IMR-90 (cell line): ENCODE measurements at regions not wholly inside any gene's neighbourhood (a gene's known extent, or its start where the extent isn't known, plus 50 kb on each side); places are given as distances from the start of the nearest gene placed in this dataset.

Experiments
- ATAC-seq: fragments of 200-7000 bp; cut with Tn5 transposase; 2 replicates; pipeline ENCODE4 v1.9.1; 2020; ENCODE audit warnings: low read depth, mild to moderate bottlenecking, moderate library complexity
- BruUV-seq: library from RNA; stranded (reverse); fragments of 400-500 nt; replicated peaks from 2 replicates; lab custom pipeline; 2021; lab: Mats Ljungman, UMichigan
- CTCF ChIA-PET: fragments of 300-600 bp; formaldehyde crosslinking; extraction: SDS; loops from one replicate; lab custom pipeline; 2021; ENCODE audit warnings: antibody characterized with exemption; lab: Yijun Ruan, JAX
- POLR2A ChIA-PET: fragments of 300-600 bp; sonication (Branson Sonifier 250); formaldehyde crosslinking; loops from one replicate; lab custom pipeline; 2022; ENCODE audit warnings: antibody characterized with exemption; ENCODE audit not compliant: unreplicated experiment; lab: Charles Lee
- DNase-seq: peaks from one replicate; pipeline ENCODE4 v3.0.0; 2013
- H2AFZ ChIP-seq: replicated peaks from 2 replicates; pipeline ENCODE3; 2013; ENCODE audit warnings: low read length, mild to moderate bottlenecking; ENCODE audit not compliant: poor library complexity
- H2AK5ac ChIP-seq: 2 replicates; pipeline ENCODE4 v1.6.1; 2013; ENCODE audit warnings: low read depth, low read length, inconsistent platforms
- H2AK9ac ChIP-seq: replicated peaks from 2 replicates; pipeline ENCODE3; 2013; ENCODE audit warnings: mild to moderate bottlenecking, low read depth, low read length, moderate library complexity; ENCODE audit not compliant: poor library complexity
- H2BK120ac ChIP-seq: 2 replicates; pipeline ENCODE4 v1.6.1; 2013; ENCODE audit warnings: low read depth, low read length, inconsistent platforms
- H2BK15ac ChIP-seq: 3 replicates; pipeline ENCODE4 v1.6.1; 2013; ENCODE audit warnings: low read depth, low read length, inconsistent platforms
- H2BK20ac ChIP-seq: 2 replicates; pipeline ENCODE4 v1.6.1; 2013; ENCODE audit warnings: low read depth, mild to moderate bottlenecking, inconsistent platforms, low read length, moderate library complexity
- H2BK5ac ChIP-seq: 2 replicates; pipeline ENCODE4 v1.6.1; 2013; ENCODE audit warnings: mild to moderate bottlenecking, low read depth, low read length, inconsistent platforms; ENCODE audit not compliant: poor library complexity, severe bottlenecking
- H3K14ac ChIP-seq: replicated peaks from 2 replicates; pipeline ENCODE4 v1.6.1; 2013; ENCODE audit warnings: low read depth, low read length, inconsistent platforms
- H3K18ac ChIP-seq: 2 replicates; pipeline ENCODE4 v1.6.1; 2013; ENCODE audit warnings: low read depth, low read length, control low read depth
- H3K23ac ChIP-seq: 2 replicates; pipeline ENCODE4 v1.6.1; 2013; ENCODE audit warnings: low read depth, low read length, inconsistent platforms
- H3K27ac ChIP-seq: 2 replicates; pipeline ENCODE4 v1.5.1; 2013; ENCODE audit warnings: mild to moderate bottlenecking, control low read depth, low read length; ENCODE audit not compliant: insufficient read depth
- H3K27me3 ChIP-seq: 2 replicates; pipeline ENCODE4 v1.6.1; 2013; ENCODE audit warnings: low read length; ENCODE audit not compliant: control insufficient read depth, insufficient read depth
- H3K36me3 ChIP-seq: 2 replicates; pipeline ENCODE4 v1.6.1; 2013; ENCODE audit warnings: low read length, mixed read lengths; ENCODE audit not compliant: control insufficient read depth, insufficient read depth
- H3K4ac ChIP-seq: 2 replicates; pipeline ENCODE4 v1.6.1; 2013; ENCODE audit warnings: low read depth, low read length, inconsistent platforms
- H3K4me1 ChIP-seq: 2 replicates; pipeline ENCODE4 v1.6.1; 2013; ENCODE audit warnings: low read length, mixed read lengths; ENCODE audit not compliant: control insufficient read depth, insufficient read depth
- H3K4me2 ChIP-seq: 2 replicates; pipeline ENCODE4 v1.6.1; 2013; ENCODE audit warnings: low read depth, mild to moderate bottlenecking, control low read depth, low read length, moderate library complexity
- H3K4me3 ChIP-seq: 2 replicates; pipeline ENCODE4 v1.5.1; 2013; ENCODE audit warnings: low read depth, mild to moderate bottlenecking, control low read depth, low read length, moderate library complexity; ENCODE audit not compliant: insufficient read depth
- H3K56ac ChIP-seq: 2 replicates; pipeline ENCODE4 v1.6.1; 2013; ENCODE audit warnings: low read length, inconsistent platforms; ENCODE audit not compliant: insufficient read depth; ENCODE audit errors: extremely low read depth
- H3K79me1 ChIP-seq, 2 experiments: 2 replicates each; pipeline ENCODE4 v1.6.1; 2013; ENCODE audit warnings: low read length in 2 of 2, inconsistent platforms in 1 of 2, low read depth in 1 of 2
- H3K9ac ChIP-seq: 2 replicates; pipeline ENCODE4 v1.6.1; 2013; ENCODE audit warnings: low read depth, low read length, control low read depth
- H3K9me1 ChIP-seq: 2 replicates; pipeline ENCODE4 v1.6.1; 2013; ENCODE audit warnings: low read length, inconsistent platforms; ENCODE audit not compliant: insufficient read depth
- H3K9me3 ChIP-seq: 2 replicates; pipeline ENCODE4 v1.6.1; 2013; ENCODE audit warnings: low read length; ENCODE audit not compliant: control insufficient read depth, insufficient read depth
- H4K20me1 ChIP-seq: 2 replicates; pipeline ENCODE4 v1.6.1; 2013; ENCODE audit warnings: low read length, inconsistent platforms; ENCODE audit not compliant: insufficient read depth
- H4K5ac ChIP-seq: 2 replicates; pipeline ENCODE4 v1.6.1; 2013; ENCODE audit warnings: mild to moderate bottlenecking, low read depth, low read length, control low read depth
- H4K8ac ChIP-seq, 2 experiments: 2 replicates each; pipeline ENCODE4 v1.6.1; 2013; ENCODE audit warnings: low read depth in 2 of 2, low read length in 2 of 2, control low read depth in 1 of 2, inconsistent platforms in 1 of 2
- H4K91ac ChIP-seq: 2 replicates; pipeline ENCODE4 v1.6.1; 2013; ENCODE audit warnings: low read depth, low read length, inconsistent platforms; ENCODE audit not compliant: insufficient read depth
- BHLHE40 ChIP-seq: fragments of 150-350 bp; IDR thresholded peaks from 2 replicates; pipeline ENCODE4 v1.6.1; 2016; ENCODE audit warnings: mild to moderate bottlenecking, low read depth, low read length
- MAFK ChIP-seq: IDR thresholded peaks from 2 replicates; pipeline ENCODE4 v1.6.1; 2012; ENCODE audit warnings: low read depth, low read length, improper control_type of control experiment
- MAZ ChIP-seq: IDR thresholded peaks from 2 replicates; pipeline ENCODE4 v1.6.1; 2012; ENCODE audit warnings: low read depth, mild to moderate bottlenecking, low read length, improper control_type of control experiment, moderate library complexity, borderline replicate concordance
- MXI1 ChIP-seq: IDR thresholded peaks from 2 replicates; pipeline ENCODE4 v1.6.1; 2012; ENCODE audit warnings: low read depth, mild to moderate bottlenecking, low read length, moderate library complexity, borderline replicate concordance
- NFE2L2 ChIP-seq: fragments of 150-350 bp; IDR thresholded peaks from 2 replicates; pipeline ENCODE4 v1.6.1; 2016; ENCODE audit warnings: low read depth, mild to moderate bottlenecking, low read length
- POLR2A ChIP-seq: IDR thresholded peaks from 2 replicates; pipeline ENCODE4 v1.6.1; 2012; ENCODE audit warnings: mild to moderate bottlenecking, low read depth, low read length
- RAD21 ChIP-seq: IDR thresholded peaks from 2 replicates; pipeline ENCODE4 v1.6.1; 2012; ENCODE audit warnings: low read length, improper control_type of control experiment
- RFX5 ChIP-seq: IDR thresholded peaks from 2 replicates; pipeline ENCODE4 v1.8.0; 2012; ENCODE audit warnings: low read depth, mild to moderate bottlenecking, low read length, moderate library complexity
- SMC3 ChIP-seq: fragments of 150-350 bp; IDR thresholded peaks from 2 replicates; pipeline ENCODE4 v1.6.1; 2016; ENCODE audit warnings: low read depth, mild to moderate bottlenecking, antibody characterized with exemption, low read length, moderate library complexity
- WGBS, 2 experiments: methylation state at CpG; one replicate each; pipeline versions ENCODE4 v1.1.5 to v1.1.7; 2013; ENCODE audit warnings: missing lambda C conversion rate in 2 of 2; ENCODE audit not compliant: insufficient read length in 1 of 2; ENCODE audit errors: extremely low coverage in 2 of 2; 5-methylcytosine and 5-hydroxymethylcytosine counted together
- dilution Hi-C: fragments of 300-500 bp; cut with HindIII; formaldehyde crosslinking; loops from one replicate; pipeline ENCODE4 v1.14.3; 2018; ENCODE audit warnings: low sequenced_read_pairs; ENCODE audit not compliant: unreplicated experiment
- in situ Hi-C: fragments of 300-500 bp; cut with MboI; formaldehyde crosslinking; loops from 3 replicates; pipeline ENCODE4 v1.14.3; 2019; ENCODE audit warnings: low sequenced_read_pairs, inconsistent platforms, mixed read lengths
- intact Hi-C: fragments of 100-400 bp; cut with micrococcal nuclease; formaldehyde crosslinking; loops from 2 replicates; pipeline ENCODE4 v1.10.0; 2022
- TF ChIP-seq, protein P1 (sequence below): fragments of 150-350 bp; IDR thresholded peaks from 2 replicates; pipeline ENCODE4 v1.6.1; 2016; ENCODE audit warnings: low read depth, mild to moderate bottlenecking, low read length, moderate library complexity, borderline replicate concordance
- TF ChIP-seq, protein P2 (sequence below): fragments of 150-350 bp; IDR thresholded peaks from 2 replicates; pipeline ENCODE4 v1.6.1; 2017; ENCODE audit warnings: mild to moderate bottlenecking, antibody characterized with exemption, low read length, low read depth

DNA sequence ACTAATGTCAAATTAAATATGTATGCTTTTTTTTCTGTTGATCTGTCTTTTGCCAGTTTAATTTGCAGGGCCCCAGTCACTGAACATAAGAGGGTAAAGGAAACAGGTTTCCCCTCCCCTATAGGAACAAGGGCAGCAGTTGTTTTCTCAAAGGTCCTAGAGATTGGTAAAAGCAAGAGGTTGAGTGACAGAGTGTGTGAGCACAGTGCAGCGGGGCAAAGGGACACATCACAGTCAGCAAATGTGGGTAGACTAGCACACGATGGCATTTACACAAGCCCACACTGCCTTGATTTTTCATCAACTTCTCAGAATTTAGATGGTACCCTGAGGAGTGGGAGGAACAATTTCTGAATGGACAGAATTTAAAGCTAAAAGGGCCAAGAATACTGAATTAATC is 138.7 kb upstream of the MYLIP start:
- Histone ChIP-seq H3K9me3 (no peaks in the 10 kb centered on the region), H4K20me1 (no peaks in the 10 kb centered on the region), H2AK5ac (no peak overlapping the region), H2AFZ (no peak overlapping the region), H2BK5ac (no peak overlapping the region), H3K4me1 (no peaks in the 10 kb centered on the region), H3K56ac (no peak overlapping the region), H2AK9ac (no peak overlapping the region), H3K9me1 (no peaks in the 10 kb centered on the region; the same call in 1 of the 2 replicates), H3K27ac (no peak overlapping the region), H3K9ac (no peak overlapping the region), H4K5ac (no peak overlapping the region), H3K23ac (no peak overlapping the region), H4K8ac (no peak overlapping the region), H3K4ac (no peak overlapping the region), H3K27me3 (peaks cover 10% of the 10 kb centered on the region), H3K79me1 (no peaks in the 10 kb centered on the region), H3K18ac (no peak overlapping the region), H3K14ac (no peak overlapping the region), H3K4me2 (no peak overlapping the region), H4K91ac (no peak overlapping the region), H2BK20ac (no peak overlapping the region), H3K4me3 (no peak overlapping the region), H3K36me3 (no peaks in the 10 kb centered on the region), H2BK15ac (no peak overlapping the region), H2BK120ac (no peak overlapping the region)
- no TSS peak for BruUV-seq
- dilution Hi-C loops (no loop called here), intact Hi-C loops (no loop called here), in situ Hi-C loops (no loop called here)
- POLR2A ChIA-PET: no interaction called here
- no CpG with 5 or more reads among the region's 2 CpGs for WGBS, 2 experiments
- DNase-seq (no peak), ATAC-seq (no peak)
- CTCF ChIA-PET: no interaction called here
- no peak for TF ChIP-seq RAD21
- TF ChIP-seq, protein P1, sequence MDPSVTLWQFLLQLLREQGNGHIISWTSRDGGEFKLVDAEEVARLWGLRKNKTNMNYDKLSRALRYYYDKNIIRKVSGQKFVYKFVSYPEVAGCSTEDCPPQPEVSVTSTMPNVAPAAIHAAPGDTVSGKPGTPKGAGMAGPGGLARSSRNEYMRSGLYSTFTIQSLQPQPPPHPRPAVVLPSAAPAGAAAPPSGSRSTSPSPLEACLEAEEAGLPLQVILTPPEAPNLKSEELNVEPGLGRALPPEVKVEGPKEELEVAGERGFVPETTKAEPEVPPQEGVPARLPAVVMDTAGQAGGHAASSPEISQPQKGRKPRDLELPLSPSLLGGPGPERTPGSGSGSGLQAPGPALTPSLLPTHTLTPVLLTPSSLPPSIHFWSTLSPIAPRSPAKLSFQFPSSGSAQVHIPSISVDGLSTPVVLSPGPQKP: no peak
- no peak for TF ChIP-seq SMC3
- no peak for TF ChIP-seq NFE2L2
- no peak for TF ChIP-seq MAFK
- TF ChIP-seq, protein P2, sequence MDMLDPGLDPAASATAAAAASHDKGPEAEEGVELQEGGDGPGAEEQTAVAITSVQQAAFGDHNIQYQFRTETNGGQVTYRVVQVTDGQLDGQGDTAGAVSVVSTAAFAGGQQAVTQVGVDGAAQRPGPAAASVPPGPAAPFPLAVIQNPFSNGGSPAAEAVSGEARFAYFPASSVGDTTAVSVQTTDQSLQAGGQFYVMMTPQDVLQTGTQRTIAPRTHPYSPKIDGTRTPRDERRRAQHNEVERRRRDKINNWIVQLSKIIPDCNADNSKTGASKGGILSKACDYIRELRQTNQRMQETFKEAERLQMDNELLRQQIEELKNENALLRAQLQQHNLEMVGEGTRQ: no peak
- TF ChIP-seq BHLHE40: no peak
- no peak for TF ChIP-seq POLR2A
- TF ChIP-seq RFX5: no peak
- TF ChIP-seq MAZ: no peak
- no peak for TF ChIP-seq MXI1
